ENCODE measurements at regions not wholly inside any gene's neighbourhood (a gene's known extent, or its start where the extent isn't known, plus 50 kb on each side); places are given as distances from the start of the nearest gene placed in this dataset.

- Histone ChIP-seq H3K36me3 (ENCODE audit: control insufficient read depth in 1 of 2, insufficient read depth in 2 of 2, low read length in 2 of 2) (no peaks in the 10 kb centered on the region), H3K9ac (ENCODE audit: low read depth in 1 of 2, low read length in 2 of 2) (no peak overlapping the region), H3K27me3 (ENCODE audit: control insufficient read depth in 1 of 2, insufficient read depth in 2 of 2, low read length in 2 of 2) (no peaks in the 10 kb centered on the region), H3K4me1 (ENCODE audit: control insufficient read depth in 1 of 2, insufficient read depth in 2 of 2, low read length in 2 of 2) (no peaks in the 10 kb centered on the region), H3K9me3 (ENCODE audit: control insufficient read depth in 1 of 2, low read length in 2 of 2) (no peaks in the 10 kb centered on the region), H3K4me3 (ENCODE audit: low read depth in 1 of 2, low read length in 2 of 2) (no peak overlapping the region), H3K27ac (ENCODE audit: low read depth, low read length) (no peak overlapping the region)
These were observed 174.0 kb upstream of the NEBL start for GRCh38 chr10:21071001-21071673.

DNA sequence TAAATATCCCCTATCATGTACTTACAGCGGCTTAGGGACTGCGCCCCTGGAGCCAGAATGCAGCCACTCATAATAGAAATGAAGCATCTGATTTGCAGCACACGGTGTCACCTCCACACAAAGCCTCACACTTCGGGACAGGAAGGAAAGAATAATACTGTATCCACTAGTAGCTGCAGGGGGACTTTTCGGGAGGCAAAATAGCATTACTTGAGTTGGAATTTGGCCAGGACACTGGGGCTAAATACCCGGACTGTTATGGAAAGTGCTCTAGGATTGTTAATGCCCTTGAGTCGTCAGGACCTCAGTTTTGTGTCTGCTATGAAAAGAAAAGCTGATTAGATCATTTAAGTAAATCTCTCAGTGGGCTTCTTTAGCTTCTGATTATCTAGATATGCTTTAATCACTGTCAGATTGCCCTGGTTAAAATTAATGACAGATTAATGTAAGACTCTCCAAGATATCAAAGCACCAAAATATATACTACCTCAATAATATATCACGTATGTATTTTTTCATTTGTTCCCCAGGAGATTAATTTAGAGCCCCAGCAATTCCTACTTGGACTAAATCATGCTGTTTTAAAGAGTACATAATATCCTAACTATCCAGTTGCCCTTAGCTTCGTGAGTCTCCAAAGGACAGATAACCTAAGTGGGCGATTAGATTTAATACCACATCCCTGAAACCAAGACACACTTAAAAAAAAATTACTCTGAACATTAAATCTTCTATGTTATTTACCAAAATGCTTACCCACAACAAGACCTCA lies 173.0 kb upstream of the NEBL start:
- H3K27ac ChIP-seq (ENCODE audit: low read depth, low read length): no peak overlapping the region
- no peak overlapping the region for H3K9ac ChIP-seq (ENCODE audit: low read depth in 1 of 2, low read length in 2 of 2)
- no peaks in the 10 kb centered on the region for H3K36me3 ChIP-seq (ENCODE audit: control insufficient read depth in 1 of 2, insufficient read depth in 2 of 2, low read length in 2 of 2)
- no peaks in the 10 kb centered on the region for H3K27me3 ChIP-seq (ENCODE audit: control insufficient read depth in 1 of 2, insufficient read depth in 2 of 2, low read length in 2 of 2)
- H3K4me1 ChIP-seq (ENCODE audit: control insufficient read depth in 1 of 2, insufficient read depth in 2 of 2, low read length in 2 of 2): no peaks in the 10 kb centered on the region
- no peaks in the 10 kb centered on the region for H3K9me3 ChIP-seq (ENCODE audit: control insufficient read depth in 1 of 2, low read length in 2 of 2)
- H3K4me3 ChIP-seq (ENCODE audit: low read depth in 1 of 2, low read length in 2 of 2): no peak overlapping the region

GRCh38 chr10:21069278-21069677 lies 172.2 kb upstream of the NEBL start:
- Histone ChIP-seq H3K4me1 (ENCODE audit: control insufficient read depth in 1 of 2, insufficient read depth in 2 of 2, low read length in 2 of 2) (no peaks in the 10 kb centered on the region), H3K4me3 (ENCODE audit: low read depth in 1 of 2, low read length in 2 of 2) (no peak overlapping the region), H3K36me3 (ENCODE audit: control insufficient read depth in 1 of 2, insufficient read depth in 2 of 2, low read length in 2 of 2) (no peaks in the 10 kb centered on the region), H3K27me3 (ENCODE audit: control insufficient read depth in 1 of 2, insufficient read depth in 2 of 2, low read length in 2 of 2) (no peaks in the 10 kb centered on the region), H3K9ac (ENCODE audit: low read depth in 1 of 2, low read length in 2 of 2) (no peak overlapping the region), H3K27ac (ENCODE audit: low read depth, low read length) (no peak overlapping the region), H3K9me3 (ENCODE audit: control insufficient read depth in 1 of 2, low read length in 2 of 2) (no peaks in the 10 kb centered on the region)

GRCh38 chr10:21068026-21068656 lies 171.0 kb upstream of the NEBL start:
- no peaks in the 10 kb centered on the region for H3K9me3 ChIP-seq (ENCODE audit: control insufficient read depth in 1 of 2, low read length in 2 of 2)
- H3K4me3 ChIP-seq (ENCODE audit: low read depth in 1 of 2, low read length in 2 of 2): no peak overlapping the region
- H3K9ac ChIP-seq (ENCODE audit: low read depth in 1 of 2, low read length in 2 of 2): no peak overlapping the region
- H3K27ac ChIP-seq (ENCODE audit: low read depth, low read length): no peak overlapping the region
- no peaks in the 10 kb centered on the region for H3K4me1 ChIP-seq (ENCODE audit: control insufficient read depth in 1 of 2, insufficient read depth in 2 of 2, low read length in 2 of 2)
- H3K36me3 ChIP-seq (ENCODE audit: control insufficient read depth in 1 of 2, insufficient read depth in 2 of 2, low read length in 2 of 2): no peaks in the 10 kb centered on the region
- H3K27me3 ChIP-seq (ENCODE audit: control insufficient read depth in 1 of 2, insufficient read depth in 2 of 2, low read length in 2 of 2): no peaks in the 10 kb centered on the region

DNA sequence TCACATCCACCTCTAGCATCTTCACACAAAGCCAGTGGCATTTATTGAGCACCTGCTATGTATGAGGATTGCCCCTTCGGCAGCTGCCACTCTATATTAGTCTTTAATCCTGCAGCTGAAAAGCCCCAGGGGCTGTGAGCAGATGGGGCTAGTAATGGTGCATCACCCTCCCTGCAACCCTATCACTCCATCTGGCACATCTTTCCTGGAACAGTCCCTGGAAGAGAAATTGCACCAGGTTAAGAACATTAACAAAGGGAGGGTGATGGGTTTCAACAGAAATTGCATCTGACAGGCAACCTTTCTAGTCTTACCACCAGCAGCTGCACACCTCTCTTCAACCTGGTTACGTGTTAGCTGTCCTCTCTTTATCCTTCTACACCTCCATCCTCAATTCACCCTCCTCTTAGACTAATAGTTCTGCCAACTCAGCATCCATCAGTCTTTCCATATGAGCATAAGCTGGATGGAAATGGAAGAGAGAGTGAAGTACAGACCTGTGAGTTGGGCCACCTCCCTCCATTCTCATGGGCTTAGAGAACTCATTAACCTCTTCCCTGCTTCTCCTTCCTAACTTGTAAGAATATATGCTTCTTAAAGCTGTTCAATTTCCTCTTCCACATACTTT lies 168.6 kb upstream of the NEBL start:
- no peaks in the 10 kb centered on the region for H3K36me3 ChIP-seq (ENCODE audit: control insufficient read depth in 1 of 2, insufficient read depth in 2 of 2, low read length in 2 of 2)
- H3K27me3 ChIP-seq (ENCODE audit: control insufficient read depth in 1 of 2, insufficient read depth in 2 of 2, low read length in 2 of 2): no peaks in the 10 kb centered on the region
- no peak overlapping the region for H3K4me3 ChIP-seq (ENCODE audit: low read depth in 1 of 2, low read length in 2 of 2)
- H3K27ac ChIP-seq (ENCODE audit: low read depth, low read length): no peak overlapping the region
- no peaks in the 10 kb centered on the region for H3K9me3 ChIP-seq (ENCODE audit: control insufficient read depth in 1 of 2, low read length in 2 of 2)
- H3K9ac ChIP-seq (ENCODE audit: low read depth in 1 of 2, low read length in 2 of 2): no peak overlapping the region
- no peaks in the 10 kb centered on the region for H3K4me1 ChIP-seq (ENCODE audit: control insufficient read depth in 1 of 2, insufficient read depth in 2 of 2, low read length in 2 of 2)

DNA sequence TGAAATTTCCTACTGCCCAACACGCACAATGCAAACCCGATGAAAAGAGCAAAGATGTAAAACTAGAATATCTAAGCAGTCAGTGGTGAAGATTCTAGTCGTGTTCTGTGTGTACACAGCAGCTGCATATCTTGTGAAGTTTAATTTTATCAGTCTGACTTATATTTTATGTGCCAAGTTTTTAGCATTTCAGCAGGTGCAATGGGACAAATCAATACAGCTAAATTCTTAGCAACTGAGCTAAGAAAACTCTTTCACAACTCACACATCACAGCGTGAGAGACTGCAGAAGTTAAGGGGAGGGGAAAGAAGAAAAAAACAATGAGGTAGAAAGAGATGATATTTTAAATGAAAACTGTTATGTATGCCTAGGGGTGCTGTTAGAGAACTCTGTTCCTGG lies 164.9 kb upstream of the NEBL start:
- Histone ChIP-seq H3K36me3 (ENCODE audit: control insufficient read depth in 1 of 2, insufficient read depth in 2 of 2, low read length in 2 of 2) (no peaks in the 10 kb centered on the region), H3K27ac (ENCODE audit: low read depth, low read length) (no peak overlapping the region), H3K9ac (ENCODE audit: low read depth in 1 of 2, low read length in 2 of 2) (no peak overlapping the region), H3K9me3 (ENCODE audit: control insufficient read depth in 1 of 2, low read length in 2 of 2) (no peaks in the 10 kb centered on the region), H3K4me1 (ENCODE audit: control insufficient read depth in 1 of 2, insufficient read depth in 2 of 2, low read length in 2 of 2) (no peaks in the 10 kb centered on the region), H3K4me3 (ENCODE audit: low read depth in 1 of 2, low read length in 2 of 2) (no peak overlapping the region), H3K27me3 (ENCODE audit: control insufficient read depth in 1 of 2, insufficient read depth in 2 of 2, low read length in 2 of 2) (no peaks in the 10 kb centered on the region)

DNA sequence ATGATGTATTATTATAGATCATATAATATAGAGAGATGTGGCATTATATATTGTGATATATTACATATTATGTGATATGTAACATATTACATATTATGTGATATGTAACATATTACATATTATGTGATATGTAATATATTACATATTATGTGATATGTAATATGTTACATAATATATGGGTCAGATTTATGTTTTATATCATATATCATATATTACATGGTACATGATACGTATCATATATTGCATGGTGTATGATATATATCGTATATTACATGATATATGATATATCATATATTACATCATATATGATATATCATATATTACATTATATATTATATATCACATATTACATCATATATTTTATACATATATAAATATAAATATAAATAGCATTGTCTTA lies 164.1 kb upstream of the NEBL start:
- no peaks in the 10 kb centered on the region for H3K36me3 ChIP-seq (ENCODE audit: control insufficient read depth in 1 of 2, insufficient read depth in 2 of 2, low read length in 2 of 2)
- no peaks in the 10 kb centered on the region for H3K9me3 ChIP-seq (ENCODE audit: control insufficient read depth in 1 of 2, low read length in 2 of 2)
- H3K9ac ChIP-seq (ENCODE audit: low read depth in 1 of 2, low read length in 2 of 2): no peak overlapping the region
- H3K27me3 ChIP-seq (ENCODE audit: control insufficient read depth in 1 of 2, insufficient read depth in 2 of 2, low read length in 2 of 2): no peaks in the 10 kb centered on the region
- H3K4me1 ChIP-seq (ENCODE audit: control insufficient read depth in 1 of 2, insufficient read depth in 2 of 2, low read length in 2 of 2): no peaks in the 10 kb centered on the region
- H3K4me3 ChIP-seq (ENCODE audit: low read depth in 1 of 2, low read length in 2 of 2): no peak overlapping the region
- H3K27ac ChIP-seq (ENCODE audit: low read depth, low read length): no peak overlapping the region

- Histone ChIP-seq H3K36me3 (ENCODE audit: control insufficient read depth in 1 of 2, insufficient read depth in 2 of 2, low read length in 2 of 2) (no peaks in the 10 kb centered on the region), H3K9me3 (ENCODE audit: control insufficient read depth in 1 of 2, low read length in 2 of 2) (no peaks in the 10 kb centered on the region), H3K4me1 (ENCODE audit: control insufficient read depth in 1 of 2, insufficient read depth in 2 of 2, low read length in 2 of 2) (no peaks in the 10 kb centered on the region), H3K27ac (ENCODE audit: low read depth, low read length) (no peak overlapping the region), H3K9ac (ENCODE audit: low read depth in 1 of 2, low read length in 2 of 2) (no peak overlapping the region), H3K27me3 (ENCODE audit: control insufficient read depth in 1 of 2, insufficient read depth in 2 of 2, low read length in 2 of 2) (no peaks in the 10 kb centered on the region), H3K4me3 (ENCODE audit: low read depth in 1 of 2, low read length in 2 of 2) (no peak overlapping the region)
These were observed 163.5 kb upstream of the NEBL start for GRCh38 chr10:21060626-21061025.

- Histone ChIP-seq H3K4me1 (ENCODE audit: control insufficient read depth in 1 of 2, insufficient read depth in 2 of 2, low read length in 2 of 2) (no peaks in the 10 kb centered on the region), H3K9me3 (ENCODE audit: control insufficient read depth in 1 of 2, low read length in 2 of 2) (no peaks in the 10 kb centered on the region), H3K27me3 (ENCODE audit: control insufficient read depth in 1 of 2, insufficient read depth in 2 of 2, low read length in 2 of 2) (no peaks in the 10 kb centered on the region), H3K4me3 (ENCODE audit: low read depth in 1 of 2, low read length in 2 of 2) (no peak overlapping the region), H3K27ac (ENCODE audit: low read depth, low read length) (no peak overlapping the region), H3K9ac (ENCODE audit: low read depth in 1 of 2, low read length in 2 of 2) (no peak overlapping the region), H3K36me3 (ENCODE audit: control insufficient read depth in 1 of 2, insufficient read depth in 2 of 2, low read length in 2 of 2) (no peaks in the 10 kb centered on the region)
These were observed 160.9 kb upstream of the NEBL start for GRCh38 chr10:21057989-21058388.

- H3K9me3 ChIP-seq (ENCODE audit: control insufficient read depth in 1 of 2, low read length in 2 of 2): no peaks in the 10 kb centered on the region
- no peaks in the 10 kb centered on the region for H3K27me3 ChIP-seq (ENCODE audit: control insufficient read depth in 1 of 2, insufficient read depth in 2 of 2, low read length in 2 of 2)
- H3K4me3 ChIP-seq (ENCODE audit: low read depth in 1 of 2, low read length in 2 of 2): no peak overlapping the region
- H3K4me1 ChIP-seq (ENCODE audit: control insufficient read depth in 1 of 2, insufficient read depth in 2 of 2, low read length in 2 of 2): no peaks in the 10 kb centered on the region
- H3K9ac ChIP-seq (ENCODE audit: low read depth in 1 of 2, low read length in 2 of 2): no peak overlapping the region
- H3K36me3 ChIP-seq (ENCODE audit: control insufficient read depth in 1 of 2, insufficient read depth in 2 of 2, low read length in 2 of 2): no peaks in the 10 kb centered on the region
- no peak overlapping the region for H3K27ac ChIP-seq (ENCODE audit: low read depth, low read length)
These were observed 160.3 kb upstream of the NEBL start for GRCh38 chr10:21057436-21057835.

All from duodenal mucosa (tissue), 2 donors.